VCaP (cell line): ENCODE measurements at regions not wholly inside any gene's neighbourhood (a gene's known extent, or its start where the extent isn't known, plus 50 kb on each side); places are given as distances from the start of the nearest gene placed in this dataset.
"Not testable (repeated sequence)": the region's sequence is repeated elsewhere in the genome, so short reads cannot be mapped to it uniquely, and the experiment has no call there.

Source experiments
- H3K27ac ChIP-seq: fragments of 450-650 bp; 2 replicates; pipeline ENCODE4 v1.5.1; 2017
- TF ChIP-seq, protein P1 (sequence below): fragments of 450-650 bp; conservative IDR thresholded peaks from 2 replicates; pipeline ENCODE4 v1.5.1; 2017; ENCODE audit warnings: mild to moderate bottlenecking, moderate library complexity

DNA sequence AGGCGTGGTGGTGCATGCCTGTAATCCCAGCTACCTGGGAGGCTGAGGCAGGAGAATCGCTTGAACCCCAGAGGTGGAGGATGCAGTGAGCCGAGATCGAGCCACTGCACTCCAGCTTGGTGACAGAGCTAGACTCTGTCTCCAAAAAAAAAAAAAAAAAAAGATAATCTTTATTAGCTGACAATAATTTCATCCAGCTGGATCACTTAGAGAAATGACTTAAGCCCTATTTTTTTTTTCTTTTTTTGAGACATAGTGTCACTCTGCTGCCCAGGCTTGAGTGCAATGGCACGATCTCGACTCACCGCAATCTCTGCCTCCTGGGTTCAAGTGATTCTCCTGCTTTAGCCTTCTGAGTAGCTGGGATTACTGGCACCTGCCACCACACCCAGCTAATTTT, 51.6 kb upstream of the MAP4K4 start:
- H3K27ac ChIP-seq: not testable (repeated sequence)

DNA sequence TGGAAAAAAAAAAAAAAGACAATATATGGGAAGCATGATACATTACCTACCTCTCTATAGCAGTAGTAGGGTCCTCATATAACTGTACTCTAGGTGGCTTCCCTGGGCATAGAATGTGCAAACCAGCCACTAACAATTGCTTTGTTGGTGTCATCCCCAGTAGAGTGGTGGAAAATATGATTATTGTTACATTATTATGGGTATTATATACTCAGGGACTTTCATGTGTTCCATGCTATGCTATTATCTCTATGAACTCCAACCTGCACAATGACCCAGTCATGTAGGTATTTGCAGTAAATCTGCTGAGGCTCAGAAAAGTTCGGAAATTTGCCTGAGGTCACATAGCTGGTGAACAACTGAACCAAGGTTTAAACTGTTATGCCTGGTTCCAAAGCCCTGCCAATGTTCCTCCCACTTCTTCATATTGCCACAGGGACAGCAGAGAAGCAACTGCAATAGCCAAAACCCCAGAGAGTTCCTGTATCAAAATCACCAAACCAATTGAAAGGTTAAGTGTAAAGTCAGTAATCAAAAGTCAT, 52.6 kb upstream of the MAP4K4 start:
- H3K27ac ChIP-seq: no peak overlapping the region
- TF ChIP-seq, protein P1, sequence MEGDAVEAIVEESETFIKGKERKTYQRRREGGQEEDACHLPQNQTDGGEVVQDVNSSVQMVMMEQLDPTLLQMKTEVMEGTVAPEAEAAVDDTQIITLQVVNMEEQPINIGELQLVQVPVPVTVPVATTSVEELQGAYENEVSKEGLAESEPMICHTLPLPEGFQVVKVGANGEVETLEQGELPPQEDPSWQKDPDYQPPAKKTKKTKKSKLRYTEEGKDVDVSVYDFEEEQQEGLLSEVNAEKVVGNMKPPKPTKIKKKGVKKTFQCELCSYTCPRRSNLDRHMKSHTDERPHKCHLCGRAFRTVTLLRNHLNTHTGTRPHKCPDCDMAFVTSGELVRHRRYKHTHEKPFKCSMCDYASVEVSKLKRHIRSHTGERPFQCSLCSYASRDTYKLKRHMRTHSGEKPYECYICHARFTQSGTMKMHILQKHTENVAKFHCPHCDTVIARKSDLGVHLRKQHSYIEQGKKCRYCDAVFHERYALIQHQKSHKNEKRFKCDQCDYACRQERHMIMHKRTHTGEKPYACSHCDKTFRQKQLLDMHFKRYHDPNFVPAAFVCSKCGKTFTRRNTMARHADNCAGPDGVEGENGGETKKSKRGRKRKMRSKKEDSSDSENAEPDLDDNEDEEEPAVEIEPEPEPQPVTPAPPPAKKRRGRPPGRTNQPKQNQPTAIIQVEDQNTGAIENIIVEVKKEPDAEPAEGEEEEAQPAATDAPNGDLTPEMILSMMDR: no peak

DNA sequence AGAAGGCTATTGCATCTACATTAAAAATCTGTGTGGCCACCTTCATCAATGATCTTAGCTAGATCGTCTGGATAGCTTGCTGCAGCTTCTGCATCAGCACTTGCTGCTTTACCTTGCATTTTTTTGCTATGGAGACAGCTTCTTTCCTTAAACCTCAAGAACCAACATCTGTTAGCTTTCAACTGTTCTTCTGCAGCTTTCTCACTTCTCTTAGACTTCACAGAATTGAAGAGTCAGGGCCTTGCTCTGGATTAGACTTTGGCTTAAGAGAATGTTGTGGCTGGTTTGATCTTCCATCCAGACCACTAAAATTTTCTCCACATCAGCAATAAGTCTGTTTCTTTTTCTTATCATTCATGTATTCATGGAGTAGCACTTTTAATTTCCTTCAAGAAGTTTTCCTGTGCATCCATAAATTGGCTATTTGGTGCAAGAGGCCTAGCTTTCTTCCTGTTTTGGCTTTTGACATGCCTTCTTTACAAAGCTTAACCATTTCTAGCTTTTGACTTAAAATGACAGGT, 54.4 kb upstream of the MAP4K4 start:
- TF ChIP-seq, protein P1: no peak

DNA sequence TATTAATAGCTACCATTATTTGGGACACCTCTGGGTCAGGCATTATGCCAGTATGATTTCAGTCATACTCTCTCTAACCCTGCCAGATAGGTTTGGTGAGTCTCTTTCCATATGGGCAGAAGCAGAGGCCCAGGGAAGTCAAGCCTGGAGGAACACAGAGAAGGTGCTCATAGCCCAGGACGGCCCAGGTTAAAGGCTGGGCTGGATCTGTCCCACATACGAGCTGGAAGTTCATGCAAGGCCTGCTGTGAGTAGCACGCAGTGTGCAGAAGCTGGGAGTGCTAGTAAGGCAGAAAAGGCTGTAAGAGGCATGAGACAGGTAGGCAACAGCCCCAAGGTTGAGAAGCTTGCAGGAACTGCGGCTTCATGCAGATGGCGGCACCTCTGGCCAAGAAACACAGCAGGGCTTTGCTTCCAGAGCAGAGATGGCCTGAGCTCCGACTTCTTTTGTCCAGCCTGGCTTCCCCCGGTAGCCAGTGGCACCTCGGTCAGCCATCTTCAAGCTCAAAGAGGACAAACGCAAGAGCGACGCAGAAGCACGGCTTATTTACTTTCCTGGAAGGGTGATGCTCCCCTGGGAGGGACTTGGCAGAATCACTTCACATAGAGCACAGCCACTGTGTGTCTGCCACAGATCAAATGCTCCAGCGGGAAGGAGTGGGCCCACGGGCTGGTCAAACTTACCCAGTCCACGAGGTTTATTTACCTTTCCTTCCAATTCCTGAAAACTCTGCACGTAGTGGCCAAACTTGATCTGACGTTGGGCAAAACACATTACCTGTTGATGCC, 58.5 kb upstream of the MAP4K4 start:
- TF ChIP-seq, protein P1: no peak
- H3K27ac ChIP-seq: peak overlapping the region; percentile 67

More for the DNA sequence above, 54.4 kb upstream of the MAP4K4 start:
- no peak overlapping the region for H3K27ac ChIP-seq

DNA sequence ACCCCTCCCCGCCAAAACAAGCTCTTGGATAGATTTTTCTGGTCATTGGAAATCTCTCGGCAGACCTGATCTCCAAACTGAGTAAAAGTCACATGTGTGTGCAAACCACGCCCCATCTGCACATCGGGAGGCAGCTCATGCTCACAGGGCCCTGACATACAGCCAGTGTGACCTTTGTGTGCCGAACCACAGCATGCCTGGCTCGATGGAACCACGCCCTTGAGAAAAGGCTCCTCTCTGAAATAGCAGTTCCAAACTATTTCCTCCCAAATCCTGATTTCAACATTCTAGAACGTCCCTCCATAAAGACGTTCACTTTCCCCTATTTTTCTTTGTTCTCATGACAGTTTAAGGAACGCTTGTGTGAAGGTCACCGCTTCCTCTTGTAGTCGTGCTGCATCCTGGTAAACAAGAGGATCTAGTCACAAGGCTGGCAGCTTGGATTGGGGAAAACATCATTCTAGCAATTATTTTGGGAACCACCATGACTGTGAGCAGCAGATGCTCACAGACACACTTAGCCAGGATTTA, 59.3 kb upstream of the MAP4K4 start:
- peak overlapping the region; percentile 67 for H3K27ac ChIP-seq
- TF ChIP-seq, protein P1: no peak

DNA sequence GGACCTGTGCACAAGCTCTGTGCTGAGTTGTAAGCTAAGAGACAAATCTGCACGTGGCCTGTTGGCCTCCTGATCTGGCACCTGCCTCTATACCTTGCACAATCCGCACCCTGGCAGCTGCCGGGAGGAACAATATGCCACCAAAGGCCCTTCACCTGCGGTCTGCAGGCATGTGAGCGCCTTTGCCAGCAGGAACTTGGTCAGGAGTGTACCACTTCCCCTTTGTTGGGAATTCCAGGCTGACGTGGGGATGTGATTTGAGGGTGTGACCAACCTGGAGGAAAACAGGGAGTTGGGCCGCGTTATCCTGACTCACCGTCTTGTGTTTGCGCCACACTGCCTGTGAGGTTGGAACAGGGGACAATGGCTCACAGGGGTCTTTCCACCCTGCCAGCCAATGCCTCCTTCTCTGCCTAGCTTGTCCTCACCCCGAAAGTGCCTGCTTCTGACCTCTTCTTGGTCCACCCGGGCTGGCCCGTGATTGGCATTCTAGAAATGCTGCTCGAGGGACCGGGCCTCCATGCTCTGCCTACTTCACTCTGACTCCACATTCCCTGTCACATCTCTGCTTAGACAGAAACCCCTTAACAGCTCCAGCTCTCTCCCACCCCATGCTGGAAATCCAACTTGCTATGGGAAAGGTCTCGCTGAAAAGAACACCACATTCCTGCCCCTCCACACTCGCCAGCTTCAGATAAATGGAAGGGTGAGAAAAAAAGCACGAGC, 67.1 kb upstream of the MAP4K4 start:
- no peak overlapping the region for H3K27ac ChIP-seq
- TF ChIP-seq, protein P1: no peak

DNA sequence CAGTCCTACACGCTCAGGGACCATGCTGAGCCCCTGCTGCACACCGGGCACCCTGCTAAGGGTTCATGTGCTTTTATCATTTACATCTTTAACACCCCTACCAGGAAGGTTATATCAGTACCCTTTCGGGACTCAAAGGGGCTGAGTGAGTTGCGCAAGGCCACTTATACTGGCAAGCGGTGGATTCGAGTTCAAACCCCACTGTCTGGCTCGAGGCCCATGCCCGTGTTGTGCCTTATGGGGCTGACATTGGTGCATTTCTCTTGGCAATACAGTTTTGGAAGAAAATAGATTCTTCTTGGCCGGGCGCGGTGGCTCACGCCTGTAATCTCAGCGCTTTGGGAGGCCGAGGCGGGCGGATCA, 69.5 kb upstream of the MAP4K4 start:
- TF ChIP-seq, protein P1: no peak
- no peak overlapping the region for H3K27ac ChIP-seq
